Vagina (tissue), 2 donors: ENCODE measurements at regions not wholly inside any gene's neighbourhood (a gene's known extent, or its start where the extent isn't known, plus 50 kb on each side); places are given as distances from the start of the nearest gene placed in this dataset.

Experiments used
- POLR2A ChIP-seq, 2 donors: fragments of 450-650 bp; IDR thresholded peaks; one replicate each; pipeline ENCODE4 v1.6.1; 2017; ENCODE audit warnings: antibody characterized with exemption in 2 of 2, mild to moderate bottlenecking in 2 of 2, moderate library complexity in 2 of 2
- TF ChIP-seq, protein P1 (sequence below), 3 experiments: fragments of 450-650 bp in 2 of 3; fragments of 200-600 bp in 1 of 3; sonication (generic) in 1 of 3; IDR thresholded peaks; one replicate each; pipeline ENCODE4 v1.5.1; 2017 to 2019; ENCODE audit warnings: antibody characterized with exemption in 3 of 3, mild to moderate bottlenecking in 2 of 3, moderate library complexity in 2 of 3

GRCh38 chr4:134548052-134548628, 346.6 kb upstream of the PABPC4L start:
- TF ChIP-seq, protein P1, sequence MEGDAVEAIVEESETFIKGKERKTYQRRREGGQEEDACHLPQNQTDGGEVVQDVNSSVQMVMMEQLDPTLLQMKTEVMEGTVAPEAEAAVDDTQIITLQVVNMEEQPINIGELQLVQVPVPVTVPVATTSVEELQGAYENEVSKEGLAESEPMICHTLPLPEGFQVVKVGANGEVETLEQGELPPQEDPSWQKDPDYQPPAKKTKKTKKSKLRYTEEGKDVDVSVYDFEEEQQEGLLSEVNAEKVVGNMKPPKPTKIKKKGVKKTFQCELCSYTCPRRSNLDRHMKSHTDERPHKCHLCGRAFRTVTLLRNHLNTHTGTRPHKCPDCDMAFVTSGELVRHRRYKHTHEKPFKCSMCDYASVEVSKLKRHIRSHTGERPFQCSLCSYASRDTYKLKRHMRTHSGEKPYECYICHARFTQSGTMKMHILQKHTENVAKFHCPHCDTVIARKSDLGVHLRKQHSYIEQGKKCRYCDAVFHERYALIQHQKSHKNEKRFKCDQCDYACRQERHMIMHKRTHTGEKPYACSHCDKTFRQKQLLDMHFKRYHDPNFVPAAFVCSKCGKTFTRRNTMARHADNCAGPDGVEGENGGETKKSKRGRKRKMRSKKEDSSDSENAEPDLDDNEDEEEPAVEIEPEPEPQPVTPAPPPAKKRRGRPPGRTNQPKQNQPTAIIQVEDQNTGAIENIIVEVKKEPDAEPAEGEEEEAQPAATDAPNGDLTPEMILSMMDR (IDR thresholded peaks at IDR 0.05): no peak
- no peak for TF ChIP-seq POLR2A (IDR thresholded peaks at IDR 0.05)
